CD4-positive, alpha-beta T cell treated with Interleukin-21 for 1 hour (primary cell): ENCODE measurements at regions not wholly inside any gene's neighbourhood (a gene's known extent, or its start where the extent isn't known, plus 50 kb on each side); places are given as distances from the start of the nearest gene placed in this dataset.
"Not testable (repeated sequence)": the region's sequence is repeated elsewhere in the genome, so short reads cannot be mapped to it uniquely, and the experiment has no call there.

Experiments
- DNase-seq: peaks from one replicate; pipeline ENCODE4 v3.0.0-alpha.2; 2020

DNA sequence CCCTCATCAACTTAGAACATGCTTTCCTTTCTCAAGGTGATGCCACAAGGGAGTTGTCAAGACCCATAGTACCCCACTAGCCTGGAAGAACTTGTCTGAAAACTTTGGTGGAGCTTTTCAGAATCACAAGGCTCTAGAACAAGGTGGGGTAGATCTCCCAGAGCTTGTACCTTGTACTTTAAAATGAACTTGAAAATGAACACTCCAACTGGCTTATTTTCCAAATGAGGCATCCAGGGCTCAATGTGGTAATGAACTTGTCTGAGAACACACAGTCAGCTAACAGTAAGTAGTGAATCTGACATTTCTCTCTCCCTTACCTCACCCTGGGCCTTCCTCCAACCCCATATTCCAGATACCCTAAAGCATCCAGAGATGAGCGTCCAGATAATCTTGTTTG lies 81.8 kb upstream of the THBS1 start:
- no peak for DNase-seq

GRCh38 chr15:39499681-39500080 lies 81.2 kb upstream of the THBS1 start:
- no peak for DNase-seq

DNA sequence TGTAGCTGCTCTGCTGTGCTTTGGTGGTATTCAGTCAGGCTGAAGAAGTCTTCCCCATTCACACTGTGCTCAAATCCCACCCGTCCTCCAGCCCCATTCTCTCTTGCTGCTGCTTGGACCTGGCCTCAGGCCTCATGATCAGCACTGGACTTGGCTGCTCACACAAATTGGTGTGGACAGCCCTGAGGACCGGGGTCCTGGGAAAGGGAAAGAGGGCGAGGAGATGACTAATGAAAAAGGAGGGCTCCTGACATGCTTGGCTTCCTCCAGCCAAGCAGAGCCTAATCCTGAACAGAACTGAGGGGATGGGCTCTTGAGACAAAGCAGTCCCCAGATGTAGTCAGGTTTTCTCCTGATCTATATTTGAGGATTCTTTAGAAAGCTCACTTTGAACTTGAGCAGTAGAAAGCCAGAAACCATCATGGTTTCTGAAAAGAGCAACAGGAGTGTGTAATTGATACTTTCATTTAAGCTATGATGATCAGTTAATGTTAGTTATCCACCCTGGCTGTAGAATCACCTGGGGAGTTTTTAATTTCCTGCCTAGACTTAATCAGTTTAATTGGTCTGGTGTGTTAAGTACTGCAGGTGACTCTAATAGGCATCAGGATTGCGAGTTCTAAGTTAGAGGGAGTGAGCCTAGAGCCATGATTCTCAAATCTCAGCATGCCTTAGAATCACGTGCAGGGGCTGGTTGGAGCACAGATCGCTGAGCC lies 79.4 kb upstream of the THBS1 start:
- DNase-seq, result no peak

- no peak for DNase-seq
Measured at GRCh38 chr15:39502082-39502447, 78.8 kb upstream of the THBS1 start.

- DNase-seq, result no peak
Measured at GRCh38 chr15:39502611-39503195, 78.2 kb upstream of the THBS1 start.

DNA sequence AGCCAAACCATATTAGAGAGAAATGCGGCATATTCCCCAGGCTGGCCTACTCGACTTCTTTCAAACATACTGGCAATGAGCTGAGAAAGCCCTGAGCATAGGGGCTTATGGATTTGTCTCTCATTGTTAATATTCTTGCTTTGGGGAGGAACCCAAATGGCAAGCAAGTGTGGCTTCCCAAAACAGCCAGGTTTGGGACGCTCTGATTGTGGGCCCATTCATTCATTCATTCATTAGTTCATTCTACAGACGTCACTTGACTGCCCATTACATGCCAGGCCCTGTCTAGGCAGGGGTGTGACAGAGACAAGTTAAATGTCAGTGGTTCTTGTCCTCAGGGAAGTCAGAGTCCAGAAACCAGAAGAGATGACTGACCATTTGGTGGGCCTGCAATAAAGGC lies 77.4 kb upstream of the THBS1 start:
- no peak for DNase-seq

- DNase-seq, result no peak
Measured at GRCh38 chr15:39504808-39505207, 76.1 kb upstream of the THBS1 start.

DNA sequence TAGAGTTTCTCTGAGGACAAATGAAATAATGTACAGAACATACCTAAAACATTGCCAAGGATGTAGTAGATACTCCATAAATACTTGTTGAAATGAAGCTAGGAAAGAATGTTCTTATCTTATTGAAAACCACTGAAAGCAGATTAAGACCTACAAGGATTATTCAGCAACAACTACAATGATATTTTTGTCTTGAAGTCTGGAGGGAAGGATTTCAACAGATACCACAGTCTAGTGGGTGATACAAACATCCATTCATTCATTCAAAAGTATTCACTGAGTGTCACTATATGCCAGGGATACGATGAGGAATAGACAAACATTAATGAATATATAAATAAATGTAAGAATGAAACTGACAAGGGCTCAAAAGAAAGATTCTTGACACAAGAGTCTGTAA lies 74.7 kb upstream of the THBS1 start:
- DNase-seq, result no peak

- DNase-seq, result no peak
Measured at GRCh38 chr15:39508536-39508935, 72.3 kb upstream of the THBS1 start.

GRCh38 chr15:39510001-39510701 lies 70.7 kb upstream of the THBS1 start:
- no peak for DNase-seq

GRCh38 chr15:39511000-39511915 lies 69.6 kb upstream of the THBS1 start:
- DNase-seq, result no peak

GRCh38 chr15:39511916-39512260 lies 69.0 kb upstream of the THBS1 start:
- no peak for DNase-seq

GRCh38 chr15:39512643-39513042 lies 68.2 kb upstream of the THBS1 start:
- DNase-seq, result no peak

DNA sequence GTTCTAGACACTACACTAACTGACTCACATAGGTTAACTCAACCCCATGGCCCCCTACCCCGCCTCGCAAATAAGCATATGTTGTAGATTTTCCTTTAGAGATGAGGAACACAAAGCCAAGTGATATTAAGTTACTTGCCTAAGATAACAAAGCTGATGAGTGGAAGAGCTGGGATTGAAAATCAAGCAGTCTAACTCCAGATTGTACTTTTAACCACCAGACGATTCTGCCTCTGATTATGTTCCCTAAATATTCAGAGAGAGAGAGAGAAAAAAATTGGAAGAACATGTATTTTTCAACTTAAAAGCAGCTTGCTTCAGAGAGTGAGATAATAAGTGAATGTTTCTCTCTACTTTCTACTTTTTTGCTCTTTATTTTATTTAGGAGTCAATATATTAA lies 66.9 kb upstream of the THBS1 start:
- DNase-seq, result no peak

GRCh38 chr15:39514933-39515332 lies 65.9 kb upstream of the THBS1 start:
- DNase-seq, result no peak

DNA sequence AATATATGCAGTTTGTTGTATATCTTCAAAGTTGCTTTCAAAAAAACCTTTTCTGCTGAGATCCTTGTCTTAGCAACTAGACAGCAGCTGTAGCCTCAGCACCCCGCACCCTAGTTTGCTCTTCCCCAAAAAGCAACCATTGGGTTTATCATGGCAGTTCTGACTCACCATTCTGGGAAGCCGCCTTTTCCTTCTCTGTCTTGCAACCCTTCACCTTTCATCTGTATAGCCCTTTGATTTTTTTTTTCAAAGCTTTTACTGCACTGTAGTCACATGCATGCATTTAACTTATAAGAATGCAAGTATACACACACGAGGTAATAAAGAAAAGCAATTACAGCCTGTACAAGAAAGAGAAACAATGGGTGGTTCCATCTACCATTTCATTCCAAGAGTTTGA lies 65.1 kb upstream of the THBS1 start:
- no peak for DNase-seq

- no peak for DNase-seq
Measured at GRCh38 chr15:39517122-39517855, 63.6 kb upstream of the THBS1 start.

DNA sequence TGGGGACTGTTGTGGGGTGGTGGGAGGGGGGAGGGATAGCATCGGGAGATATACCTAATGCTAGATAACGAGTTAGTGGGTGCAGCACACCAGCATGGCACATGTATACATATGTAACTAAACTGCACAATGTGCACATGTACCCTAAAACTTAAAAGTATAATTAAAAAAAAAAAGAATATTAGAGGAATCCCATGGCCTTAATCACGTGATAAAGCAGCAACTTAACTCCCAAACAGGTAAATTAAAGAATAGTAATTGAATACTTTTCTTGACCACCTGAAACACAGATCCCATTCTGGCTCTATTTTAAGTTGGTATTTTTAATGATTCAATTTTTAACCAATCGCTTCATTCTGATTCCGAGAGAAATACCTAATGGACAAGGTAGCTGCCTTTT lies 56.9 kb upstream of the THBS1 start:
- not testable (repeated sequence) for DNase-seq

GRCh38 chr15:39529457-39529856 lies 51.4 kb upstream of the THBS1 start:
- DNase-seq, result no peak

DNA sequence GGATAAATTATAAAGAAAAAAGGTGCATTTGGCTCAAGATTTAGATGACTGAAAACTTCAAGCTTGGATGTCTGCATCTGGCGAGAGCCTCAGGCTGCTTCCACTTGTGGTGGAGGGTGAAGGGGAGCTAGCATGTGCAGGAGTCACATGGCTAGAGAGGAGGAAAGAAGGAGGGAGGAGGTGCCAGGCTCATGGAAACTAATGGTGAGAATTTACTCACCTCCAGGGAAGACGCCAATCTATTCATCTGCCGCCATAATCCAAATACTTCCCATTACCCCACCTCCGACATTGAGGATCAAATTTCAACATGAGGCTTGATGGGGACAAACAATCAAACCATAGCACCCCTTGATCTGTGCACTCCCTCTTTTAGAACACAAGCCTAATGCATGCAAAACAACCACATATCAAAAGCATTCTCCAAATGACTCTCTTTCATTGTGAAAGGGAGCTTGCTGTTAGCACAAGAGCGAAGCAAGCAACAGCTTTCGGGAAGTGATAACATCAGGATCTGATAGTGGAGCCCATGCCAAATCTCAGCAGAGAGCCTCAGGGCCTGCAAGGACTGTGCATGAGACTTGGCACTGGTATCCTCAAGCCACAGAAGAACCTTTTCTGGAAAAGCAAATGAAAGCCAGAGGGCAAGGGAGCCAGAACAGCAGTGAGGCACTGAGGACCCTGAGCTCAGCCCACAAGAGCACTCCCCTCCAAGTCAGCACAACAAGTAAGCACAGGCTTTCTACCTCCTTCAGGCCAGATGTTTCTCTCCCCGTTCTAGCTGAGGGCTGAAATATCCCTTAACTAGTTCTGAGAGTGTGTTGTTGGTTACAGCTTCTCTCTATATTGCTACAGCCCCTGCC lies 50.2 kb upstream of the THBS1 start:
- DNase-seq, result no peak
